ENCODE measurements at regions not wholly inside any gene's neighbourhood (a gene's known extent, or its start where the extent isn't known, plus 50 kb on each side); places are given as distances from the start of the nearest gene placed in this dataset.

DNA sequence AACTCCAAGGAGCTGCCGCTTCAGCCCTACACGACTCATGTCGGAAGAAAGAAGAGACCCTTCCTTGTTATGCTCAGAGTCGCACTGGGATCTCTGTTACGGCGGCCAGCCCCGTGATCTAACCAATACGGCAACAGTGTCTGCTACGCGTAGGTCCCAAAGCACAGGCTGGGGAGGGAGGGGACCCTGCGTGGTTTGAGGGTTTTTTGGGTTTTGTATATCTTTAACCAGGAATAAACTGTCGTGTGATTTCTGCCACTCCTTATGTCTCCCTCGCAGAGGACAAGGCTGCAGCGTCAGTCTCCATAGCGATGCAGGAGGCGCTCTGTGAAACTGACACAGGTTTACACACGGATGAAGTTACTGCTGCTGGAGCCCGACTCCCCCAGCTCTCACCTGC is 60.0 kb upstream of the DIO3 start:
- no peak for TF ChIP-seq CTCF (IDR thresholded peaks at IDR 0.05)
- no peak for TF ChIP-seq POLR2A (IDR thresholded peaks at IDR 0.05)
